ENCODE measurements at regions not wholly inside any gene's neighbourhood (a gene's known extent, or its start where the extent isn't known, plus 50 kb on each side); places are given as distances from the start of the nearest gene placed in this dataset.
"Not testable (repeated sequence)": the region's sequence is repeated elsewhere in the genome, so short reads cannot be mapped to it uniquely, and the experiment has no call there.

DNA sequence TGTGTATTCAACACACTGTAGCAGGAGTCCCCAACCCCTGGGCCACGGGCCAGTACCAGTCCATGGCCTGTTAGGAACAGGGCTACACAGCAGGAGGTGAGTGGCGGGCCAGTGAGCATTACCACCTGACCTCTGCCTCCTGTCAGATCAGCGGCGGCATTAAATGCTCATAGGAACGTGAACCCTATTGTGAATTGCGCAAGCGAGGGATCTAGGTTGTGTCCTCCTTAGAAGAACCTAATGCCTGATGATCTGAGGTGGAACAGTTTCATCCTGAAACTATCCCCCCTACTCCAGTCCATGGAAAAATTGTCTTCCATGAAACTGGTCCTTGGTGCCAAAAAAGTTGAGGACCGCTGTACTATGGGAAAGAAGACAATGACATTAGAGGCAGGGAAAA, 386.9 kb downstream of the PREX1 start:
- H3K36me3 ChIP-seq (ENCODE audit: control insufficient read depth, insufficient read depth, low read length) = no peaks in the 10 kb centered on the region
- peaks cover 34% of the 10 kb centered on the region for H3K9me3 ChIP-seq
- H3K4me3 ChIP-seq (ENCODE audit: low read depth, low read length) = no peak overlapping the region
- no peak for DNase-seq
- Mint-ChIP-seq H3K36me3 (ENCODE audit: insufficient read depth, unreplicated experiment) (no peaks in the 10 kb centered on the region), H3K4me1 (ENCODE audit: low read depth, unreplicated experiment) (no peaks in the 10 kb centered on the region), H3K4me3 (ENCODE audit: unreplicated experiment) (no peak overlapping the region), H3K9me3 (ENCODE audit: unreplicated experiment) (peaks cover 57% of the 10 kb centered on the region), H3K27ac (ENCODE audit: unreplicated experiment) (no peak overlapping the region), H3K27me3 (ENCODE audit: insufficient read depth, unreplicated experiment) (peaks cover 6% of the 10 kb centered on the region)
- BruUV-seq (replicated peaks) = no TSS peak
- TF ChIP-seq, protein P1, sequence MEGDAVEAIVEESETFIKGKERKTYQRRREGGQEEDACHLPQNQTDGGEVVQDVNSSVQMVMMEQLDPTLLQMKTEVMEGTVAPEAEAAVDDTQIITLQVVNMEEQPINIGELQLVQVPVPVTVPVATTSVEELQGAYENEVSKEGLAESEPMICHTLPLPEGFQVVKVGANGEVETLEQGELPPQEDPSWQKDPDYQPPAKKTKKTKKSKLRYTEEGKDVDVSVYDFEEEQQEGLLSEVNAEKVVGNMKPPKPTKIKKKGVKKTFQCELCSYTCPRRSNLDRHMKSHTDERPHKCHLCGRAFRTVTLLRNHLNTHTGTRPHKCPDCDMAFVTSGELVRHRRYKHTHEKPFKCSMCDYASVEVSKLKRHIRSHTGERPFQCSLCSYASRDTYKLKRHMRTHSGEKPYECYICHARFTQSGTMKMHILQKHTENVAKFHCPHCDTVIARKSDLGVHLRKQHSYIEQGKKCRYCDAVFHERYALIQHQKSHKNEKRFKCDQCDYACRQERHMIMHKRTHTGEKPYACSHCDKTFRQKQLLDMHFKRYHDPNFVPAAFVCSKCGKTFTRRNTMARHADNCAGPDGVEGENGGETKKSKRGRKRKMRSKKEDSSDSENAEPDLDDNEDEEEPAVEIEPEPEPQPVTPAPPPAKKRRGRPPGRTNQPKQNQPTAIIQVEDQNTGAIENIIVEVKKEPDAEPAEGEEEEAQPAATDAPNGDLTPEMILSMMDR (IDR thresholded peaks at IDR 0.05; ENCODE audit: insufficient read depth in 1 of 2, low read depth in 1 of 2, low read length in 1 of 2, severe bottlenecking in 1 of 2, unreplicated experiment in 1 of 2) = no peak
- intact Hi-C loops (cut with micrococcal nuclease; ENCODE audit: unreplicated experiment) = no loop called here
- POLR2A ChIA-PET = no interaction called here
- CTCF ChIA-PET = no interaction called here
- H3K4me1 ChIP-seq = no peaks in the 10 kb centered on the region
- H3K27me3 ChIP-seq (replicated peaks; ENCODE audit: control insufficient read depth, insufficient read depth, low read length) = no peaks in the 10 kb centered on the region

DNA sequence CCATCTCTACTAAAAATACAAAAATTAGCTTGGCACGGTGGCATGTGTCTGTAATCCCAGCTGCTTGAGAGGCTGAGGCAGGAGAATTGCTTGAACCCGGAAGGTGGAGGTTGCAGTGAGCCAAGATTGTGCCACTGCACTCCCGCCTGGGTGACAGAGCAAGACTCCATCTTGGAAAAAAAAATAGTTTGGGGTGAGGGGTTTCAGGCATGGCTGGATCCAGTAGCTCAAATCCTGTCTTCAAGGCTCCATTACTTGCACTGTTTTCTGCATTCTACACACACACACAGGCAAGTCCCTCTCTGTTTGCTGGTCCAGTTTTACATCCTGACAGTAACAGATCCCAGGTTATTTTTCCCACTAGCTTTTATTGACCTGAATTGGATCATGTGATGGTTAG, 387.5 kb downstream of the PREX1 start:
- CTCF ChIA-PET = interaction anchor here (1.0 kb wide), 1 partner anchor 180 kb away, joined by 3 read pairs; no protein-coding TSS in a partner anchor
- H3K4me3 Mint-ChIP-seq (ENCODE audit: unreplicated experiment); DNase-seq; H3K27me3 ChIP-seq (replicated peaks; ENCODE audit: control insufficient read depth, insufficient read depth, low read length); H3K4me1 Mint-ChIP-seq (ENCODE audit: low read depth, unreplicated experiment); H3K27ac Mint-ChIP-seq (ENCODE audit: unreplicated experiment); BruUV-seq (replicated peaks); H3K4me1 ChIP-seq; H3K27me3 Mint-ChIP-seq (ENCODE audit: insufficient read depth, unreplicated experiment); POLR2A ChIA-PET; H3K4me3 ChIP-seq (ENCODE audit: low read depth, low read length); H3K36me3 ChIP-seq (ENCODE audit: control insufficient read depth, insufficient read depth, low read length); intact Hi-C loops (cut with micrococcal nuclease; ENCODE audit: unreplicated experiment); H3K36me3 Mint-ChIP-seq (ENCODE audit: insufficient read depth, unreplicated experiment): not testable (repeated sequence)
- H3K9me3 ChIP-seq = peaks cover 34% of the 10 kb centered on the region
- peaks cover 50% of the 10 kb centered on the region for H3K9me3 Mint-ChIP-seq (ENCODE audit: unreplicated experiment)

DNA sequence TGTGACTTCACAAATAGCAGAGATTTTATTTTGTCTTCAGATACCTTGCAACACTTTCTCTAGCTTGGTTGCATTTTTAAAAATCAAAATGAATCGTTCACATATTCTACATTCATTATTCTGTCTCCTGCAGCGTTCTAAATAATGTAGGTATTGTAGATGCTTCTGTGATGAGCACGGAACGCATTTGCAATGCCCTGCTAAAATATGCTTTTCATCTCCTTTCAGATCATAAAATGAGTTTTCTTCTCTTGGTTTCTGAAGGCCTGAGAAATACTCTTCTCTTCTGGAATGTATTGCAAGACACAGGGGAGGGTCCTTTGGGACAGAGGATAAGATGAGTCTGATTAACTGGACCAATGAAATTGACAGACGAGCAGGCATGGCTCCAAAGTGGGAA, 390.7 kb downstream of the PREX1 start:
- H3K27me3 Mint-ChIP-seq (ENCODE audit: insufficient read depth, unreplicated experiment) = peaks cover 6% of the 10 kb centered on the region
- ChIA-PET CTCF (no interaction called here), POLR2A (no interaction called here)
- BruUV-seq (replicated peaks) = no TSS peak
- H3K36me3 Mint-ChIP-seq (ENCODE audit: insufficient read depth, unreplicated experiment) = no peaks in the 10 kb centered on the region
- Histone ChIP-seq H3K36me3 (ENCODE audit: control insufficient read depth, insufficient read depth, low read length) (no peaks in the 10 kb centered on the region), H3K4me3 (ENCODE audit: low read depth, low read length) (no peak overlapping the region), H3K4me1 (peaks cover 5% of the 10 kb centered on the region; the same call in 1 of the 2 replicates), H3K9me3 (peaks cover 14% of the 10 kb centered on the region; the same call in 1 of the 2 replicates), H3K27me3 (replicated peaks; ENCODE audit: control insufficient read depth, insufficient read depth, low read length) (no peaks in the 10 kb centered on the region)
- no peaks in the 10 kb centered on the region for H3K4me1 Mint-ChIP-seq (ENCODE audit: low read depth, unreplicated experiment)
- H3K9me3 Mint-ChIP-seq (ENCODE audit: unreplicated experiment) = peaks cover 35% of the 10 kb centered on the region
- no peak overlapping the region for H3K27ac Mint-ChIP-seq (ENCODE audit: unreplicated experiment)
- TF ChIP-seq, protein P1 (IDR thresholded peaks at IDR 0.05; ENCODE audit: insufficient read depth in 1 of 2, low read depth in 1 of 2, low read length in 1 of 2, severe bottlenecking in 1 of 2, unreplicated experiment in 1 of 2) = no peak
- no peak for DNase-seq
- no peak overlapping the region for H3K4me3 Mint-ChIP-seq (ENCODE audit: unreplicated experiment)
- intact Hi-C loops (cut with micrococcal nuclease; ENCODE audit: unreplicated experiment) = no loop called here

DNA sequence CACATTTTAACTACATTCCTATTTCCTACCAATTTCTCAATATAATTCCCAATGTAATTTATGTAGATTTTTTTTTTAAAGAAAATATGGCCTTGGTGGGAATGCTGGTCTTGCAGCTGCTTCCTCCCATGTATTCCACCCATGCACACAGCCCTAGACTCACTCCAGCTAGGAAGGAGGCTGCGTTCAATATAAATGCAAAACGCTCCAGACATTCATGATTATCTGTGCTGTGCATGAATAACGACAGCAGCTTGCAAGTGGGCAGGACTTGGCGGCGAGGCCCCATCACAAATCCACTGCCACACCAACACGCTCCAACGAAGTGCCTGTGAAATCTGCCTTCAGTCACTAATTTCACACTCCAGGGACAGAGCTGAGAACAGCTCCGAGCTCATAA, 391.2 kb downstream of the PREX1 start:
- H3K27me3 ChIP-seq (replicated peaks; ENCODE audit: control insufficient read depth, insufficient read depth, low read length); POLR2A ChIA-PET; H3K4me3 Mint-ChIP-seq (ENCODE audit: unreplicated experiment); H3K27ac Mint-ChIP-seq (ENCODE audit: unreplicated experiment); H3K4me3 ChIP-seq (ENCODE audit: low read depth, low read length); H3K27me3 Mint-ChIP-seq (ENCODE audit: insufficient read depth, unreplicated experiment); CTCF ChIA-PET; BruUV-seq (replicated peaks); intact Hi-C loops (cut with micrococcal nuclease; ENCODE audit: unreplicated experiment); H3K36me3 Mint-ChIP-seq (ENCODE audit: insufficient read depth, unreplicated experiment); H3K36me3 ChIP-seq (ENCODE audit: control insufficient read depth, insufficient read depth, low read length); H3K4me1 ChIP-seq; H3K4me1 Mint-ChIP-seq (ENCODE audit: low read depth, unreplicated experiment): not testable (repeated sequence)
- peak in 1 of 2 experiments; percentile 1 for DNase-seq
- peaks cover 35% of the 10 kb centered on the region for H3K9me3 Mint-ChIP-seq (ENCODE audit: unreplicated experiment)
- peaks cover 14% of the 10 kb centered on the region; the same call in 1 of the 2 replicates for H3K9me3 ChIP-seq

Data from Caco-2 (cell line).